CD8-positive, alpha-beta memory T cell (primary cell): ENCODE measurements at regions not wholly inside any gene's neighbourhood (a gene's known extent, or its start where the extent isn't known, plus 50 kb on each side); places are given as distances from the start of the nearest gene placed in this dataset.

Source experiments
- CTCF ChIA-PET: fragments of 350-600 bp; sonication (Branson Sonifier 250); formaldehyde crosslinking; loops from one replicate; lab custom pipeline; 2021; ENCODE audit warnings: antibody characterized with exemption; lab: Charles Lee
- POLR2A ChIA-PET: fragments of 350-600 bp; sonication (Branson Sonifier 250); formaldehyde crosslinking; loops from one replicate; lab custom pipeline; 2021; ENCODE audit warnings: antibody characterized with exemption; lab: Charles Lee
- DNase-seq, 5 donors: peaks; one replicate each; pipeline versions ENCODE4 v3.0.0 to v3.0.0-alpha.2; 2020 to 2022; ENCODE audit warnings: mixed read lengths in 1 of 5
- H3K27ac ChIP-seq: one replicate; pipeline ENCODE4 v1.7.0; 2013; ENCODE audit warnings: low read depth, mild to moderate bottlenecking, low read length, moderate library complexity
- H3K27me3 ChIP-seq: 2 replicates; pipeline ENCODE4 v1.7.0; 2013; ENCODE audit warnings: low read length, mild to moderate bottlenecking; ENCODE audit not compliant: insufficient read depth, poor library complexity, severe bottlenecking
- H3K36me3 ChIP-seq: 2 replicates; pipeline ENCODE4 v1.7.0; 2013; ENCODE audit warnings: mild to moderate bottlenecking, low read length, moderate library complexity; ENCODE audit not compliant: insufficient read depth
- H3K4me1 ChIP-seq: 2 replicates; pipeline ENCODE4 v1.7.0; 2013; ENCODE audit warnings: mild to moderate bottlenecking, low read length, moderate library complexity; ENCODE audit not compliant: insufficient read depth
- H3K4me3 ChIP-seq: 2 replicates; pipeline ENCODE4 v1.7.0; 2013; ENCODE audit warnings: mild to moderate bottlenecking, low read length
- H3K9me3 ChIP-seq: 2 replicates; pipeline ENCODE4 v1.7.0; 2013; ENCODE audit warnings: mild to moderate bottlenecking, low read length
- H3K27ac Mint-ChIP-seq, 8 donors: one replicate each; pipeline ENCODE4 v1.8.0; 2020 to 2021; ENCODE audit warnings: mixed read lengths in 8 of 8, mild to moderate bottlenecking in 6 of 8, inconsistent platforms in 3 of 8, moderate library complexity in 3 of 8
- H3K27me3 Mint-ChIP-seq, 2 donors: one replicate each; pipeline ENCODE4 v1.8.0; 2020 to 2021; ENCODE audit warnings: mixed read lengths in 2 of 2, mild to moderate bottlenecking in 1 of 2, moderate library complexity in 1 of 2
- H3K36me3 Mint-ChIP-seq, 3 donors: one replicate each; pipeline ENCODE4 v1.8.0; 2020 to 2021; ENCODE audit warnings: mixed read lengths in 3 of 3, inconsistent platforms in 1 of 3, mild to moderate bottlenecking in 1 of 3
- H3K4me1 Mint-ChIP-seq, 3 donors: one replicate each; pipeline ENCODE4 v1.8.0; 2020 to 2021; ENCODE audit warnings: mixed read lengths in 3 of 3, inconsistent platforms in 1 of 3, mild to moderate bottlenecking in 1 of 3
- H3K4me3 Mint-ChIP-seq, 7 donors: one replicate each; pipeline ENCODE4 v1.8.0; 2020 to 2021; ENCODE audit warnings: mixed read lengths in 7 of 7, mild to moderate bottlenecking in 6 of 7, moderate library complexity in 4 of 7, inconsistent platforms in 2 of 7
- H3K9me3 Mint-ChIP-seq, 5 donors: one replicate each; pipeline ENCODE4 v1.8.0; 2020 to 2022; ENCODE audit warnings: mixed read lengths in 5 of 5, mild to moderate bottlenecking in 3 of 5, moderate library complexity in 2 of 5, inconsistent platforms in 1 of 5

DNA sequence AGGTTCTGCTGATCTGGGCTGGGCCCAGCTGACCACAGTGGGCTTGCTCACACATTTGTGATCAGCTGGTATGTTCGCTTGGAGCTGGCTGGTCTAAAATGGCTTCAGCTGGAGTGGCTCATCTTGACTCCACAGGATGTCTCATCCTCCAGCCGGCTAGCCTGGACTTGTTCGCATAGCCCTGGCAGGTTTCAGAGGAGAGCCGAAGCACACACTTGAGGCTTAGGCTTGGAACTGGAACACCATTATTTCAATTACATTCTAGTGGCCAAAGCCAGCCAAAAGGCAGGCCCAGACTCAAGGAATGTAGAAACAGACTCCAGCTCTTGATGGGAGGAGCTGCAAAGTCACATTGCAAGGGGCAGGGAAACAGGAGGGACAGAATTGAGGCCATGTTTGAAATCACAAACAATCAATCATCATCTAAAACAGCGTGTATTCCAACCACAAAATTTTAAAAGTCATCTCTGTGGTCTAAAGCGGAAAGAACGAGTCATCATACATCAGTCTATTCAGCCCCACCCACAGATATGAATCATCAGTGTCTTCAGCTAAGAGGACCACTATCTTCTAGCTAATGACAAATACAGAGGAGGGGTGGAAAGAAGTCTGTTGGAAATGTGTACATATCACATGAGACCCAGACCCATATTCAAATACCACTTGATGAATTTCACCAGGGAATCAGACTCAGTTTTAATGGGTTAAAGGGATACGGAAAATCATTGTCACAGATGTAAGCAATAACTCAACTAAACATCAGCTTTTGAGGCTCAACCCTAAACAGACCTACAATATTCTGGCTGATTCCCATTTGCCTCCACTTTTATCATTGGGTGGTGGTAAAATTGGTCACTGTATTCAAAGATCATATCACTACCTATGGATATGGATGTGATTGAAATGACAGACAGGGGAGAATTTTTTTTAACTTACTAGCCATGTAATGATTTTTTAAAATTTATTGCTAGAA is 139.0 kb upstream of the MKLN1 start:
- H3K4me3 ChIP-seq: no peak overlapping the region
- Mint-ChIP-seq H3K9me3 (no peaks in the 10 kb centered on the region), H3K27ac (peak overlapping the region; percentile 60 to 95 (median 84)), H3K36me3 (no peaks in the 10 kb centered on the region), H3K27me3 (no peaks in the 10 kb centered on the region), H3K4me1 (peaks cover 31 to 47% (median 46%) of the 10 kb centered on the region in 3 donors), H3K4me3 (peak overlapping the region in 6 of 7 donors; percentile 4 to 54 (median 18))
- no peaks in the 10 kb centered on the region for H3K27me3 ChIP-seq
- POLR2A ChIA-PET: interaction anchor here (0.6 to 2.5 kb wide), 7 partner anchors 11 to 140 kb away, joined by 3 to 31 read pairs (median 5); partner anchors contain the start of gene MKLN1
- no peaks in the 10 kb centered on the region for H3K9me3 ChIP-seq
- CTCF ChIA-PET: interaction anchor here (0.8 to 2.0 kb wide), 8 partner anchors 10 to 114 kb away, joined by 3 to 10 read pairs (median 4); no protein-coding TSS in a partner anchor
- peaks cover 20% of the 10 kb centered on the region for H3K4me1 ChIP-seq
- peak; percentile 33 to 82 (median 43) for DNase-seq
- no peak overlapping the region for H3K27ac ChIP-seq
- H3K36me3 ChIP-seq: no peaks in the 10 kb centered on the region

DNA sequence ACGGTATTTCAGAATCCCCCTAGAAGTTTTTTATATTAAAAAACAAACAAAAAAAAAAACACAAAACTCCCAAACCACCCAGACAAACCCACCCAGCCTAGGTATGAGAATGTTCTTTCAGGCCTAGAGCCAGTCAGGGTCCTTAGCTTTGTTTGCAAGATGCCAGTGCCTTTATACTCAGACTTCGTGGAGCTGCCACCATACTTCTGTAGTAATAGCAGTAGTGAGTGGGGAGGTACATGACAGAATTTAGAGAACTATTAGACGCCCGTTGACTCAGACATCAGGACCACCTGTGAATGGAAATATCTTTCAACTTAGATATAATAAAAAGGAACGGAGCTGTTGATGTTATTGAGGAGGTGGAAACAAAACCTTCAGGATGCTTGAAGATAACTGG is 138.2 kb upstream of the MKLN1 start:
- Mint-ChIP-seq H3K4me3 (no peak overlapping the region), H3K27ac (peak overlapping the region; percentile 34 to 95 (median 68)), H3K4me1 (peaks cover 24 to 39% (median 38%) of the 10 kb centered on the region in 3 donors), H3K36me3 (no peaks in the 10 kb centered on the region), H3K9me3 (no peaks in the 10 kb centered on the region), H3K27me3 (peaks cover 3% of the 10 kb centered on the region in 2 donors)
- ChIA-PET CTCF (interaction anchor here (1.2 to 2.0 kb wide), 4 partner anchors 23 to 113 kb away, joined by 3 to 10 read pairs (median 4); no protein-coding TSS in a partner anchor), POLR2A (interaction anchor here (1.0 to 2.5 kb wide), 5 partner anchors 26 to 139 kb away, joined by 3 to 31 read pairs (median 3); partner anchors contain the start of gene MKLN1)
- no peaks in the 10 kb centered on the region for H3K9me3 ChIP-seq
- H3K4me3 ChIP-seq: no peak overlapping the region
- DNase-seq: no peak
- H3K27me3 ChIP-seq: no peaks in the 10 kb centered on the region
- no peaks in the 10 kb centered on the region for H3K36me3 ChIP-seq
- no peak overlapping the region for H3K27ac ChIP-seq
- peaks cover 14% of the 10 kb centered on the region for H3K4me1 ChIP-seq

DNA sequence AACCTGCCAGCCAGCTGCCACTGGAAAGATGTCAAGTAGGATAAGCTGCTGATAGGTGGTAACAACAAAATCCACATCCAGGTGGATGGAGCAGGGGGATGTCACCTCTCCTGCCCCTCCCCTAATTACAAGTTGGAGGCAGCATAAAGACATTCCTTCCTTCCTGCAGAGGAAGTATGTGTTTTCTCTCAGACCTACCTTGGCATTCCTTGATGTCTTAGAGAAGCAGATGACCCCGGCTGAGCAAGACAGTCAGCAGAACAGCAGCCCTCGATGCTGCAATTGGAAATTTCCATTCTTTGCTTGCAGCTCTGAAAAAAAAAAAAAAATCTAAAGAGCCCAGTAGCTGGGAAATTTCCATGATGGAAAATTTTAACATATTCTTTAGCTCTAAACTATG is 137.5 kb upstream of the MKLN1 start:
- Histone ChIP-seq H3K4me3 (no peak overlapping the region), H3K9me3 (no peaks in the 10 kb centered on the region), H3K27me3 (no peaks in the 10 kb centered on the region), H3K36me3 (no peaks in the 10 kb centered on the region), H3K27ac (no peak overlapping the region), H3K4me1 (peaks cover 14% of the 10 kb centered on the region)
- DNase-seq: no peak
- ChIA-PET CTCF (no interaction called here), POLR2A (interaction anchor here (1.2 to 2.5 kb wide), 3 partner anchors 35 to 138 kb away, joined by 3 to 31 read pairs (median 4); partner anchors contain the start of gene MKLN1)
- Mint-ChIP-seq H3K4me3 (no peak overlapping the region), H3K27me3 (peaks cover 3% of the 10 kb centered on the region in 2 donors), H3K4me1 (peaks cover 24 to 34% (median 34%) of the 10 kb centered on the region in 3 donors), H3K9me3 (no peaks in the 10 kb centered on the region), H3K27ac (peak overlapping the region in 4 of 8 donors; percentile 67 to 95 (median 88)), H3K36me3 (no peaks in the 10 kb centered on the region)

DNA sequence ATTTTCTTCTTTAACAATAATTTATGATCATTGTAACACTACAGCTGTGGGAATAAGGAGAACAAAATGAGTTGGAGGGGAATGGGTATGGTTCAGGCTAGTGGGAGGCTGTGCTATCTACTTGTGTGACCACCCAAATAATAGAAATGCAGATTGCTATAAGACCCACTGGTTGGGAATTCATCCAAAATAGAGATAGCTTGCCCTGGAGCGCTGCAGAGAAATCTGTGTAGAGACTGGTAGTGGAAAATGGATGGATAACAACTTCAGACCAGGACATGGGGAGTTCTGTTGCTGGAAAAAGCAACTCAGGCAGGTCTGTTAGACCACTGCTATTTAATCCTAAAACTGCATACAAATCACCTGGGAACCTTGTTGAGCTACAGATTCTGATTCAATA is 137.1 kb upstream of the MKLN1 start:
- Histone ChIP-seq H3K27ac (no peak overlapping the region), H3K4me1 (peaks cover 14% of the 10 kb centered on the region), H3K36me3 (no peaks in the 10 kb centered on the region), H3K4me3 (no peak overlapping the region), H3K9me3 (no peaks in the 10 kb centered on the region), H3K27me3 (no peaks in the 10 kb centered on the region)
- CTCF ChIA-PET: no interaction called here
- POLR2A ChIA-PET: interaction anchor here (0.5 to 1.2 kb wide), 4 partner anchors 36 to 263 kb away, joined by 3 to 6 read pairs (median 4); no protein-coding TSS in a partner anchor
- peaks cover 24 to 34% (median 34%) of the 10 kb centered on the region in 3 donors for H3K4me1 Mint-ChIP-seq
- no peak overlapping the region for H3K4me3 Mint-ChIP-seq
- peaks cover 3% of the 10 kb centered on the region in 2 donors for H3K27me3 Mint-ChIP-seq
- H3K27ac Mint-ChIP-seq: peak overlapping the region in 3 of 8 donors; percentile 10 to 43 (median 23)
- DNase-seq: no peak
- no peaks in the 10 kb centered on the region for H3K36me3 Mint-ChIP-seq
- no peaks in the 10 kb centered on the region for H3K9me3 Mint-ChIP-seq

DNA sequence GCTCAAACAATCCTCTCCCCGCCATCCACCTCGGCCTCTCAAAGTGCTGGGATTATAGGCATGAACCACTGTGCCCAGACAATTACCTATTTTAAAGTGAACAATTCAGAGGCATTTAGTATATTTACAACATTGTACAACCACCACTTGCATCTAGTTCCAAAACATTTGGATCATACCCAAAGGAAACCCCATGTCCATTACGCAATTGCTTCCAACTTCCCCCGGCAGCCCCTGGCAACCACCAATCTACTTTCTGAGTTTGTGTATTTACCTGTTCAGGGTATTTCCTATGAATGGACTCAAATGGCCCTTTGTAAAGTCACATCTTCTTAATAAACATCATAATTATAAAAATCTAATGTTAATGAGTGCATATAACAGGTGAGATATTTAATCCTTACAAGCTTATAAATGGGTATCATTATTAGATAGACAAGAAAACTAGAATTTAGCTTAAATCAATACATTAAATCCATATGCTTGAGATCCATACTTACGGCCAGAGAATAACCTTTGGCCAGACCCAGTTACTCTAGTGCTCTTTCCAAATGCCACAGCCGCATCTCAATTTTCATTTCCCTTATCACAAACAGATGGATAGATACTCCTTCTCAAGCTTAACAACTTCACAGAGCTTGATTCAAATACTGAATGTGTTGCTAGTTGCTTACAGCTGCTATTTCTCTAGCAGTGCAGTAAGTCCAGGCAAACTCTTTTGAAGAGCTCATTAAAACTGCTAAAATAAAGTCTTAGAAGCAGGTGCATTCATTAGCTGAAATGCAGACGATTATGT is 133.4 kb upstream of the MKLN1 start:
- Mint-ChIP-seq H3K36me3 (no peaks in the 10 kb centered on the region), H3K4me1 (peaks cover 7 to 19% (median 14%) of the 10 kb centered on the region in 3 donors), H3K27me3 (peaks cover 3% of the 10 kb centered on the region in 2 donors), H3K27ac (no peak overlapping the region), H3K4me3 (no peak overlapping the region), H3K9me3 (no peaks in the 10 kb centered on the region)
- CTCF ChIA-PET: no interaction called here
- Histone ChIP-seq H3K36me3 (no peaks in the 10 kb centered on the region), H3K4me1 (no peaks in the 10 kb centered on the region), H3K27me3 (no peaks in the 10 kb centered on the region), H3K27ac (no peak overlapping the region), H3K4me3 (no peak overlapping the region), H3K9me3 (no peaks in the 10 kb centered on the region)
- no peak for DNase-seq
- POLR2A ChIA-PET: interaction anchor here (0.6 to 0.7 kb wide), 2 partner anchors 8 to 77 kb away, joined by 3 read pairs; no protein-coding TSS in a partner anchor

DNA sequence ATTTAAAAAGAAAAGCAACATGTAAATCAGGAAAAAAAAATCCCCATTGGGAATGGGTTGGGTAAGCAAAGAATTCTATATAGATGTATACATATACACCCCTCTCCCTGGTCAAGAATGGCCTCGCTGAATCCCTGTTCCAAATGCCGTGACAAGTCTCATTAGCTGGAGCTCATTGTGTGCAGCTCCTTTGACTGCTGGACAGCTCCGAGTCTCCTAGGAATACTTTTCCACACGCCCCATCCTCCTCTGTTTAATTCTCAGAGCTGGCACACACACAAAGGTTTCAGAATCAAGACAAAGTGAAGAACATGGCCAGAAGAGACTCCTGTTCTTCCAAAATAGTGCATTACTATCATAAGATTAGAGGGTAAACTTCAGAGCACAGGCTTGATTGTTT is 130.9 kb upstream of the MKLN1 start:
- Mint-ChIP-seq H3K27ac (peak overlapping the region in 2 of 8 donors; percentile 9 to 22), H3K27me3 (peaks cover 3% of the 10 kb centered on the region in 2 donors), H3K9me3 (no peaks in the 10 kb centered on the region), H3K4me3 (no peak overlapping the region), H3K4me1 (no peaks in the 10 kb centered on the region), H3K36me3 (no peaks in the 10 kb centered on the region)
- Histone ChIP-seq H3K27me3 (no peaks in the 10 kb centered on the region), H3K27ac (no peak overlapping the region), H3K4me3 (no peak overlapping the region), H3K9me3 (no peaks in the 10 kb centered on the region), H3K36me3 (no peaks in the 10 kb centered on the region), H3K4me1 (no peaks in the 10 kb centered on the region)
- no peak for DNase-seq
- CTCF ChIA-PET: no interaction called here
- POLR2A ChIA-PET: interaction anchor here (1.0 kb wide), 1 partner anchor 91 kb away, joined by 3 read pairs; no protein-coding TSS in a partner anchor

DNA sequence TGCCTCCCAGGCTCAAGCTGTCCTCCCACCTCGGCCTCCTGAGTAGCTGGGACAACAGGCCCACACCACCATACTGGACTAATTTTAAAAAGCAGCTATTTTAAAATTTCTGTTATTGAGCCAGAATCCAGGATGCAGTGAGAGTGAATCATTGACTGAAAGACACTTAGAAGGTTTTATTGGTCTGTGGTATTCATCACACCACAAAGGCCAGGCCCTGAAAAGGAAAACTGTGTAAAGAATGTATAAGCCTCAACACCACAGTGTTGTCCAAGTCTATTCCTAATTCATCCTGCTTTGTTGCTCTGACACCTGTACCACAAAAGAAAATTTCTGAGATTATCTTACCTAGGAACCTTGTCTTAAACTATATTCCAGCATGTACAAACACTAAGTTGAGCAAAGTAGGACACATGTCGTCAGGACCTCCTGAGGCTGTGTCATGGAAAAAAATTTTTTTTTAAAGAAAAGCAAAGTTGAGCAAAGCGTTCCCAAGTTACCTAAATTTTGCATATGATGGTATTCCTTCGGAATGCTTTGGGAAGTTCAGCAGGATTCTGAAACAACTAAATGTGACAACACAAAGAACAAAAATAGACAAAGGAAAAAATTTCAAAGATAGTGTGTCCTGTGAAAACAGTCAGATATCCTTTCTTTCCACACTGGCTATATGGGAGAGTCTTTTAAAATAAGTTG is 129.6 kb upstream of the MKLN1 start:
- Mint-ChIP-seq H3K36me3 (no peaks in the 10 kb centered on the region), H3K4me3 (no peak overlapping the region), H3K9me3 (no peaks in the 10 kb centered on the region), H3K4me1 (no peaks in the 10 kb centered on the region), H3K27ac (peak overlapping the region in 1 of 8 donors; percentile 38), H3K27me3 (peaks cover 3% of the 10 kb centered on the region in 2 donors)
- Histone ChIP-seq H3K9me3 (no peaks in the 10 kb centered on the region), H3K27ac (no peak overlapping the region), H3K27me3 (no peaks in the 10 kb centered on the region), H3K4me3 (no peak overlapping the region), H3K4me1 (no peaks in the 10 kb centered on the region), H3K36me3 (no peaks in the 10 kb centered on the region)
- ChIA-PET POLR2A (no interaction called here), CTCF (no interaction called here)
- no peak for DNase-seq
